Prostate gland (tissue), 2 donors: ENCODE measurements at regions not wholly inside any gene's neighbourhood (a gene's known extent, or its start where the extent isn't known, plus 50 kb on each side); places are given as distances from the start of the nearest gene placed in this dataset.

Source experiments
- DNase-seq: peaks from one replicate; pipeline ENCODE4 v3.0.0-alpha.2; 2019; ENCODE audit warnings: low spot score
- H3K27ac ChIP-seq, 2 donors: fragments of 200-600 bp; sonication (generic); 2 replicates each; pipeline ENCODE4 v1.5.1; 2017 to 2019
- H3K27me3 ChIP-seq: fragments of 200-600 bp; sonication (generic); replicated peaks from 2 replicates; pipeline ENCODE4 v1.5.1; 2019; ENCODE audit not compliant: insufficient read depth
- H3K36me3 ChIP-seq, 2 donors: fragments of 200-600 bp; sonication (generic); 1 replicate in 1 of 2; 2 replicates in 1 of 2; pipeline versions ENCODE4 v1.5.1 to v1.8.1; 2017 to 2019
- H3K4me1 ChIP-seq: fragments of 200-600 bp; sonication (generic); replicated peaks from 2 replicates; pipeline ENCODE4 v1.5.1; 2019
- H3K4me3 ChIP-seq, 2 donors: fragments of 200-600 bp; sonication (generic); 2 replicates each; pipeline ENCODE4 v1.5.1; 2017 to 2019
- H3K9me3 ChIP-seq: fragments of 200-600 bp; sonication (generic); 2 replicates; pipeline ENCODE4 v1.5.1; 2017
- POLR2A ChIP-seq: fragments of 450-650 bp; IDR thresholded peaks from one replicate; pipeline ENCODE4 v1.6.1; 2016; ENCODE audit warnings: antibody characterized with exemption, mild to moderate bottlenecking
- POLR2AphosphoS5 ChIP-seq: sonication (generic); formaldehyde crosslinking; IDR thresholded peaks from one replicate; pipeline ENCODE4 v1.6.1; 2017; ENCODE audit warnings: antibody characterized with exemption
- WGBS: methylation state at CpG from one replicate; pipeline ENCODE4 v1.1.5; 2018; 5-methylcytosine and 5-hydroxymethylcytosine counted together
- intact Hi-C: fragments of 100-400 bp; cut with DNase I; formaldehyde crosslinking; loops from one replicate; pipeline ENCODE4 v1.14.2; 2022
- TF ChIP-seq, protein P1 (sequence below), 4 experiments: fragments of 200-600 bp in 2 of 4; fragments of 450-650 bp in 2 of 4; sonication (generic) in 2 of 4; IDR thresholded peaks; 1 replicate in 3 of 4; 2 replicates in 1 of 4; pipeline ENCODE4 v1.5.1; 2016 to 2019; ENCODE audit warnings: antibody characterized with exemption in 4 of 4, mild to moderate bottlenecking in 2 of 4, moderate library complexity in 2 of 4

GRCh38 chr9:1535599-1535998 lies 479.5 kb upstream of the SMARCA2 start:
- DNase-seq, result no peak
- intact Hi-C loops, result no loop called here
- Histone ChIP-seq H3K36me3 (no peaks in the 10 kb centered on the region), H3K4me3 (no peak overlapping the region), H3K9me3 (no peaks in the 10 kb centered on the region), H3K27ac (no peak overlapping the region), H3K27me3 (no peaks in the 10 kb centered on the region), H3K4me1 (no peaks in the 10 kb centered on the region)
- TF ChIP-seq, protein P1, sequence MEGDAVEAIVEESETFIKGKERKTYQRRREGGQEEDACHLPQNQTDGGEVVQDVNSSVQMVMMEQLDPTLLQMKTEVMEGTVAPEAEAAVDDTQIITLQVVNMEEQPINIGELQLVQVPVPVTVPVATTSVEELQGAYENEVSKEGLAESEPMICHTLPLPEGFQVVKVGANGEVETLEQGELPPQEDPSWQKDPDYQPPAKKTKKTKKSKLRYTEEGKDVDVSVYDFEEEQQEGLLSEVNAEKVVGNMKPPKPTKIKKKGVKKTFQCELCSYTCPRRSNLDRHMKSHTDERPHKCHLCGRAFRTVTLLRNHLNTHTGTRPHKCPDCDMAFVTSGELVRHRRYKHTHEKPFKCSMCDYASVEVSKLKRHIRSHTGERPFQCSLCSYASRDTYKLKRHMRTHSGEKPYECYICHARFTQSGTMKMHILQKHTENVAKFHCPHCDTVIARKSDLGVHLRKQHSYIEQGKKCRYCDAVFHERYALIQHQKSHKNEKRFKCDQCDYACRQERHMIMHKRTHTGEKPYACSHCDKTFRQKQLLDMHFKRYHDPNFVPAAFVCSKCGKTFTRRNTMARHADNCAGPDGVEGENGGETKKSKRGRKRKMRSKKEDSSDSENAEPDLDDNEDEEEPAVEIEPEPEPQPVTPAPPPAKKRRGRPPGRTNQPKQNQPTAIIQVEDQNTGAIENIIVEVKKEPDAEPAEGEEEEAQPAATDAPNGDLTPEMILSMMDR (IDR thresholded peaks at IDR 0.05), result no peak
- TF ChIP-seq POLR2A, result no peak
- no peak for TF ChIP-seq POLR2AphosphoS5
- WGBS, result 91% methylated on average over 2 of the region's 2 CpGs

GRCh38 chr9:1536522-1537170 lies 478.5 kb upstream of the SMARCA2 start:
- intact Hi-C loops, result no loop called here
- no peaks in the 10 kb centered on the region for H3K4me1 ChIP-seq
- TF ChIP-seq POLR2AphosphoS5 (no peak), POLR2A (no peak)
- TF ChIP-seq, protein P1 (IDR thresholded peaks at IDR 0.05), result no peak
- H3K27me3 ChIP-seq, result no peaks in the 10 kb centered on the region
- H3K4me3 ChIP-seq, result no peak overlapping the region
- WGBS, result 75% methylated on average over 5 of the region's 5 CpGs
- DNase-seq, result no peak
- H3K27ac ChIP-seq, result no peak overlapping the region
- no peaks in the 10 kb centered on the region for H3K9me3 ChIP-seq
- H3K36me3 ChIP-seq, result no peaks in the 10 kb centered on the region

GRCh38 chr9:1538301-1538700 lies 476.8 kb upstream of the SMARCA2 start:
- no peak overlapping the region for H3K27ac ChIP-seq

GRCh38 chr9:1539216-1539615 lies 475.9 kb upstream of the SMARCA2 start:
- Histone ChIP-seq H3K9me3 (no peaks in the 10 kb centered on the region), H3K27ac (no peak overlapping the region), H3K27me3 (no peaks in the 10 kb centered on the region), H3K4me1 (no peaks in the 10 kb centered on the region), H3K36me3 (no peaks in the 10 kb centered on the region), H3K4me3 (no peak overlapping the region)
- intact Hi-C loops, result no loop called here
- TF ChIP-seq POLR2AphosphoS5 (no peak), POLR2A (no peak)
- TF ChIP-seq, protein P1 (IDR thresholded peaks at IDR 0.05), result no peak
- no peak for DNase-seq
- 74% methylated on average over 2 of the region's 2 CpGs for WGBS

More at GRCh38 chr9:1538301-1538700, 476.8 kb upstream of the SMARCA2 start:
- Histone ChIP-seq H3K4me1 (no peaks in the 10 kb centered on the region), H3K4me3 (no peak overlapping the region), H3K27me3 (no peaks in the 10 kb centered on the region), H3K9me3 (no peaks in the 10 kb centered on the region), H3K36me3 (no peaks in the 10 kb centered on the region)
- DNase-seq, result no peak
- intact Hi-C loops, result no loop called here
- TF ChIP-seq, protein P1 (IDR thresholded peaks at IDR 0.05), result no peak
- TF ChIP-seq POLR2A, result no peak
- no peak for TF ChIP-seq POLR2AphosphoS5
- WGBS, result 33% methylated on average over 4 of the region's 4 CpGs

GRCh38 chr9:1550636-1551035 lies 464.5 kb upstream of the SMARCA2 start:
- intact Hi-C loops, result no loop called here
- 65% methylated on average over 1 of the region's 1 CpG for WGBS

More at GRCh38 chr9:1550636-1551035, 464.5 kb upstream of the SMARCA2 start:
- Histone ChIP-seq H3K9me3 (no peaks in the 10 kb centered on the region), H3K36me3 (no peaks in the 10 kb centered on the region), H3K4me3 (no peak overlapping the region), H3K27me3 (no peaks in the 10 kb centered on the region), H3K27ac (no peak overlapping the region), H3K4me1 (no peaks in the 10 kb centered on the region)
- TF ChIP-seq POLR2A (no peak), POLR2AphosphoS5 (no peak)
- TF ChIP-seq, protein P1 (IDR thresholded peaks at IDR 0.05), result no peak
- DNase-seq, result no peak
